GM12878 (cell line): ENCODE measurements at regions not wholly inside any gene's neighbourhood (a gene's known extent, or its start where the extent isn't known, plus 50 kb on each side); places are given as distances from the start of the nearest gene placed in this dataset.
A peak's percentile ranks its signal among the peaks of the same experiment; 100 is the strongest.

ENCODE experiments used
- ATF7 ChIP-seq: fragments of 450-650 bp; IDR thresholded peaks from 2 replicates; pipeline ENCODE4 v1.6.1; 2016; ENCODE audit warnings: low read depth, mild to moderate bottlenecking
- EED ChIP-seq: sonication (generic); IDR thresholded peaks from 2 replicates; pipeline ENCODE4 v1.6.1; 2016; ENCODE audit warnings: antibody characterized with exemption, low read depth
- IKZF2 ChIP-seq, 2 experiments: fragments of 450-650 bp; IDR thresholded peaks; 2 replicates each; pipeline ENCODE4 v1.6.1; 2017; ENCODE audit warnings: mild to moderate bottlenecking in 2 of 2, moderate library complexity in 2 of 2
- NFXL1 ChIP-seq: fragments of 450-650 bp; IDR thresholded peaks from 2 replicates; pipeline ENCODE4 v1.6.1; 2017; ENCODE audit warnings: antibody characterized with exemption, mild to moderate bottlenecking, borderline replicate concordance
- NFYB ChIP-seq: IDR thresholded peaks from 2 replicates; pipeline ENCODE4 v1.6.1; 2011; ENCODE audit warnings: low read depth, mild to moderate bottlenecking, low read length, improper control_type of control experiment, moderate library complexity; ENCODE audit not compliant: insufficient read depth
- RAD21 ChIP-seq: IDR thresholded peaks from 2 replicates; pipeline ENCODE4 v1.6.1; 2011; ENCODE audit warnings: mild to moderate bottlenecking, low read depth, low read length, moderate library complexity; ENCODE audit not compliant: insufficient read depth
- SMAD5 ChIP-seq: IDR thresholded peaks from 2 replicates; pipeline ENCODE4 v1.6.1; 2016; ENCODE audit warnings: antibody characterized with exemption, low read depth
- SMC3 ChIP-seq: IDR thresholded peaks from 2 replicates; pipeline ENCODE4 v1.6.1; 2011; ENCODE audit warnings: low read length, improper control_type of control experiment, borderline replicate concordance
- TBL1XR1 ChIP-seq: IDR thresholded peaks from 2 replicates; pipeline ENCODE4 v1.6.1; 2012; ENCODE audit warnings: low read depth, low read length, improper control_type of control experiment
- TF ChIP-seq, protein P1 (sequence below), 3 experiments: IDR thresholded peaks in 2 of 3; conservative IDR thresholded peaks in 1 of 3; 2 replicates each; pipeline ENCODE4 v1.5.1; 2011; ENCODE audit warnings: low read depth in 3 of 3, low read length in 3 of 3, mild to moderate bottlenecking in 3 of 3, control low read depth in 2 of 3, moderate library complexity in 2 of 3, inconsistent platforms in 1 of 3, mixed read lengths in 1 of 3; ENCODE audit not compliant: control insufficient read depth in 2 of 3, insufficient read depth in 1 of 3; ENCODE audit errors: extremely low read depth in 1 of 3
- TF ChIP-seq, protein P2 (sequence below): IDR thresholded peaks from 2 replicates; pipeline ENCODE4 v1.6.1; 2011; ENCODE audit warnings: borderline replicate concordance, low read depth, mild to moderate bottlenecking, moderate library complexity, mixed read lengths, low read length; ENCODE audit not compliant: insufficient read depth; ENCODE audit errors: extremely low read length

DNA sequence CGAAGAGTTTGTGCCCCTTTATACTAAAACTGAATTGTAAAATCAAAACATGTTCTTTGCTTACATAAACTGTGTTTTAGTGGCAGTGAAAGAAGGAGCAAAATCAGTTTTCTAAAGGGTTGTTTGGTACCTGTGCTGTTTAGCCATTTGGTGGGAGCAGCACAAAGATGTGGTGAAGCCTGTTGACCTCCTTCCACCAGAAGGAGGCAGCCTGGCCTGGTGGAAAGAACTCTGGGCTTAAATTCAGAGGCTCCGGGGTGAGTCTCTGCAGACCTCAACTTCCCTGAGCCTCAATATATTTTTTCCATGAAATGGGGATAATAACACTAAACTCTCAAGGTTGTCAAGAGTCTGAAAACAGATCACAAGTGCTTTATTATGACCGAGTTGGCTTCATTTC, 502.5 kb downstream of the VRK1 start (continued):
- TF ChIP-seq, protein P1, sequence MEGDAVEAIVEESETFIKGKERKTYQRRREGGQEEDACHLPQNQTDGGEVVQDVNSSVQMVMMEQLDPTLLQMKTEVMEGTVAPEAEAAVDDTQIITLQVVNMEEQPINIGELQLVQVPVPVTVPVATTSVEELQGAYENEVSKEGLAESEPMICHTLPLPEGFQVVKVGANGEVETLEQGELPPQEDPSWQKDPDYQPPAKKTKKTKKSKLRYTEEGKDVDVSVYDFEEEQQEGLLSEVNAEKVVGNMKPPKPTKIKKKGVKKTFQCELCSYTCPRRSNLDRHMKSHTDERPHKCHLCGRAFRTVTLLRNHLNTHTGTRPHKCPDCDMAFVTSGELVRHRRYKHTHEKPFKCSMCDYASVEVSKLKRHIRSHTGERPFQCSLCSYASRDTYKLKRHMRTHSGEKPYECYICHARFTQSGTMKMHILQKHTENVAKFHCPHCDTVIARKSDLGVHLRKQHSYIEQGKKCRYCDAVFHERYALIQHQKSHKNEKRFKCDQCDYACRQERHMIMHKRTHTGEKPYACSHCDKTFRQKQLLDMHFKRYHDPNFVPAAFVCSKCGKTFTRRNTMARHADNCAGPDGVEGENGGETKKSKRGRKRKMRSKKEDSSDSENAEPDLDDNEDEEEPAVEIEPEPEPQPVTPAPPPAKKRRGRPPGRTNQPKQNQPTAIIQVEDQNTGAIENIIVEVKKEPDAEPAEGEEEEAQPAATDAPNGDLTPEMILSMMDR (IDR thresholded peaks at IDR 0.05 in 2 of 3, conservative IDR thresholded peaks at IDR 0.05 in 1 of 3; ENCODE audit: control insufficient read depth in 2 of 3, extremely low read depth in 1 of 3, insufficient read depth in 1 of 3, low read depth in 3 of 3, low read length in 3 of 3) = peak; percentile 17 to 49 (median 39); a peak in 5 of 6 replicates
- 0 out of 2 replicates have a peak, but pooled peaks have one; percentile 17 for TF ChIP-seq EED
- no peak for TF ChIP-seq SMAD5
- no peak for TF ChIP-seq TBL1XR1
- TF ChIP-seq NFXL1 = no peak
- no peak for TF ChIP-seq ATF7
- peak; percentile 78 for TF ChIP-seq RAD21
- TF ChIP-seq SMC3 = peak; percentile 44
- TF ChIP-seq IKZF2 (IDR thresholded peaks at IDR 0.05) = no peak
- no peak for TF ChIP-seq NFYB
- TF ChIP-seq, protein P2, sequence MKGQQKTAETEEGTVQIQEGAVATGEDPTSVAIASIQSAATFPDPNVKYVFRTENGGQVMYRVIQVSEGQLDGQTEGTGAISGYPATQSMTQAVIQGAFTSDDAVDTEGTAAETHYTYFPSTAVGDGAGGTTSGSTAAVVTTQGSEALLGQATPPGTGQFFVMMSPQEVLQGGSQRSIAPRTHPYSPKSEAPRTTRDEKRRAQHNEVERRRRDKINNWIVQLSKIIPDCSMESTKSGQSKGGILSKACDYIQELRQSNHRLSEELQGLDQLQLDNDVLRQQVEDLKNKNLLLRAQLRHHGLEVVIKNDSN = no peak
- TF ChIP-seq, all 136 proteins: peak for 4
